Activated effector memory CD4-positive, alpha-beta T cell treated with anti-CD3 and anti-CD28 coated beads, Interleukin-2, amount 50 U/mL, for 16 hours (primary cell): ENCODE measurements at regions not wholly inside any gene's neighbourhood (a gene's known extent, or its start where the extent isn't known, plus 50 kb on each side); places are given as distances from the start of the nearest gene placed in this dataset.
"Not testable (repeated sequence)": the region's sequence is repeated elsewhere in the genome, so short reads cannot be mapped to it uniquely, and the experiment has no call there.

Source experiments
- DNase-seq: peaks from one replicate; pipeline ENCODE4 v3.0.0-alpha.2; 2020

GRCh38 chr12:14032191-14032590 lies 50.8 kb upstream of the GRIN2B start:
- DNase-seq = not testable (repeated sequence)

- no peak for DNase-seq
These were observed 62.4 kb upstream of the GRIN2B start for GRCh38 chr12:14043776-14044175.

GRCh38 chr12:14048941-14049545 lies 67.6 kb upstream of the GRIN2B start:
- no peak for DNase-seq

DNA sequence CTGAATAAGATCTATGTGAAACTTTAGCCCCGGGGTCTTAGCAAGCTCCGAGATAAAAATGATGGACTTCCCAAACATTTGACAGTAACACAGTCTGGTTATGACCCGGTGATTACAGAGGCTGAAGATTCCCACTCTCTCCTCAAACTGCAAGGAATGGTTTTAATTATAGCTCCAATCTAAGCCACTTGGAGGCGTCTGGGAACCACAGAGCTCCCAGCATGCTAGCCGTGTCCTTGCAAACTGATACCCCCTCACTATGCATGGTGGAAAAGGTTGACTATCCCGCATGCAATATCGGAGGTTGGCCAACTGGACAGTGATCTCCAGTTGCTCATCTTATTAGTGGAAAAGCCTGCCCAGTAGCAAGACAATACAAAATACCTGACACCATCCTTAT lies 76.5 kb upstream of the GRIN2B start:
- no peak for DNase-seq

DNA sequence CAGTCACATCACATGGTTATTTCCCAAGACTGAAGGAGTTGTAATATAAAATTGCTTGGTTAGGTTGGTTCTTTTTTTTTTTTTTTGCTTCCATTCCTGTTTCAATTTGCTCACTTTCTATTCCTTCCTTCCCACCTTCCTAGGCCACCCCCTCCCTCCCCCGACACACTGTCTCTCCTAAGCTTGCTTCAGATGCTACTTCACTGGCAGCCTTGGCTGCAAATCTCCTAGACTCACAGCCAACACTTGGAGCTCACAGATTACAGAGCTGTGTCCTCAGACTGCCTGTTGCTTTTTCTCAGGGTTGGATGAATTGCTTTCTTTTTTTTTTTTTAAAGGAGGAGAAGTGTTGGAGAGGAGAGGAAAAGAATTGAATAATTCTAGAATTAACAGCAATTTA lies 77.3 kb upstream of the GRIN2B start:
- DNase-seq = no peak

DNA sequence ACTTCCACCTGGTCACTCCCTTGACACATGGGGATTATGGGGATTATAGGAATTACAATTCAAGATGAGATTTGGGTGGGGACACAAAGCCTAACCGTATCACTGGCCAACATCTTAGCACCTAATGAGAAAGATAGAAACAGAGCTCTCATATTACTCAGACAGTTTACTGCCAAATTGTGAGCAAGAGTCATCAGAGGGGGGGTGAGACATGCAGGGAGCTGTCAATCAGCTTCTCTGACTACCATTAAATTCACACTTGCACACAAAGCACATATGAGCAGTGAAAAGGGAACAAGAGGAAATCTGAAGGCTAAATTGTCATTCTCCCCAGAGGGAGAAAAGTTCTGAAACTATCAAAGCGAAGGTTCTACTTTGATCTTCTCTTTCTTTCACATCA lies 78.1 kb upstream of the GRIN2B start:
- no peak for DNase-seq

DNA sequence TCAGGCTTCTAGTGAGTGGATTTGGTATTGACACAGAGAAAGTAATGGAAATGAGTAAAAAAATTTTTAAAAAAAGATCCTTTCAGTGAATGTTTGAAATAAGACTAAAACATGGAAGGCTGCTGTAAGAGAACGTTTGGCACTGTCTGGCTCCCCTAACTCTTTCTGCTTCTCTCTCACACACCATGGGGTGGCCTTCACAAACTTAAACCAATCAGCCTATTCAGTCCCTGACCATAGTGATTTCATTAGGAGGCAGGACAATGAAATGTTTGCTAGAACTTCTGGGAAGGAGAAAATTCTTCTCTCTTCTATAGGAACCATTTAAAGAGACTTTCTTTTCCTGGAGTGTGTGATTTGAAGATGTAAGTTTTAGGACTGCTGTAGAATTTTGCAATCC lies 84.2 kb upstream of the GRIN2B start:
- DNase-seq = no peak

DNA sequence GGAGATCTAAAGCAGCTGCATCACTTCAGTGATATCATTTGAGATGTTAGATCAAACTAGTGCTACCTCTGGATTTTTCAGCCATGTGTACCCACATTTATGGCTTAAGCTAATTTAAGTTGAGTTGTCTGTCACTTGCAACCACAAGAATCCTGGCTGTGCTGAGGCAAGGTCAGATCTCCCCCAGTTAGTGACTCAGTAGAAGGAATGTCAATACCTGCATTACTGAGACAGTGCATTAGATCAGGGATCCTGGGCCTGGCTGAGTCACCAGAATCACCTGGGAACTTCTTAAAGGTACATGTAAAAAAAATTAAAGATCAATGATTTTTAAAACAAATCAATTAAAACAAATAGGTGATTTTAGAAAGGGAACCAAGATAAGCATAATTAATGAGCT lies 84.6 kb upstream of the GRIN2B start:
- DNase-seq = no peak

DNA sequence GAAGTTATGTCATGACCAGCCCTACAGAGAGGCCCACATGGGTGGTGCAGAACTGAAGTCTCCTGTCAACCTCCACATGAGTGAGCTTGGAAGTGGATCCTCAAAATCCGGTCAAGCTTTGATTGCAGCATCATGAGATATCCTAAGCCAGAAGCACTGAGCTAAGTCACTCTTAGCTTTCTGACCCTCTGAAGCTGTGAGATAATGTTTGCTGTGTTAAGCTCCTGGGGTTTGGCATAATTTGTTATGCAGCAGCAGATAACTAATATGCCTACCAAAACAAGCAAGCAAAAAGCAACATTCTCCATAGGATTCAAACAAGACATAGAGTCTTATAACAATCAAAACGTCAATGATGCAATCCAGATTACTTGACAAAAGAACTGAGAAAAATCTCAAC lies 87.6 kb upstream of the GRIN2B start:
- no peak for DNase-seq

GRCh38 chr12:14071833-14072232 lies 90.4 kb upstream of the GRIN2B start:
- no peak for DNase-seq

- no peak for DNase-seq
These were observed 91.6 kb upstream of the GRIN2B start for GRCh38 chr12:14072987-14073386.

- no peak for DNase-seq
These were observed 94.5 kb upstream of the GRIN2B start for GRCh38 chr12:14075797-14076393.

- DNase-seq = no peak
These were observed 95.1 kb upstream of the GRIN2B start for GRCh38 chr12:14076538-14076937.

DNA sequence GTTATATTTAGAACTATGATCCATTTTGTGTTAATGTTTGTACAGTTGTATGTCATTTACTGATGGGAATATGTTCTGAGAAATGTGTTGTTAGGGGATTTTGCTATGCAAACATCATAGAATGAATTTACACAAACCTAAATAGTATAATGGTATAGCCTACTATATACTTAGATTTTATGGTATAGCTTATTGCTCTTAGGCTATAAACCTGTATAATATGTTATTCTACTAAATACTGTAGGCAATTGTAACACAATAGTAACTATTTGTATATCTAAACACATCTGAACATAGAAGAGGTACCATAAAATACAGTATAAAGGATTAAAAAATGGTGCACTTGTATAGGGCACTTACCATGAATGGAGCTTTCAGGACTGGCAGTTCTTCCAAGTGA lies 105.4 kb upstream of the GRIN2B start:
- DNase-seq = no peak

DNA sequence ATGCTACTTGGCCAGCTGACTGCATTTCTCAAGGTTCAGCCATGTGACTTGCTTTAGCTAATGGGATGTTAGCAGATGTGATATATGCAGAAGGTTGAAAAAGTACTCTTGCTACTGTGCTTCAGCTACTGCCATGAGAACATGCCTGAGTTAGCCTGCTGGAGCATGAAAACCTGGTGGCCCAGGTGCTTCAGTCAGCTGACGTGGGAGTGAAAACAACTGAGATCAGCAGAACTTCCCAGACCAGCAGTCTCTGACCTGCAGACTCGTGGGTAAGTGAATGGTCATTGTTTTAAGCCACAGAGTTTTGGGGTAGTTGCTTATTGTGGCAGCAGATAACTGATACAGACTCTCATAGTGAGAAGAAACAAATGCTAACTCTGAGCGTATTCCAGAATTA lies 118.6 kb upstream of the GRIN2B start:
- no peak for DNase-seq

- not testable (repeated sequence) for DNase-seq
These were observed 120.2 kb upstream of the GRIN2B start for GRCh38 chr12:14101556-14101955.

DNA sequence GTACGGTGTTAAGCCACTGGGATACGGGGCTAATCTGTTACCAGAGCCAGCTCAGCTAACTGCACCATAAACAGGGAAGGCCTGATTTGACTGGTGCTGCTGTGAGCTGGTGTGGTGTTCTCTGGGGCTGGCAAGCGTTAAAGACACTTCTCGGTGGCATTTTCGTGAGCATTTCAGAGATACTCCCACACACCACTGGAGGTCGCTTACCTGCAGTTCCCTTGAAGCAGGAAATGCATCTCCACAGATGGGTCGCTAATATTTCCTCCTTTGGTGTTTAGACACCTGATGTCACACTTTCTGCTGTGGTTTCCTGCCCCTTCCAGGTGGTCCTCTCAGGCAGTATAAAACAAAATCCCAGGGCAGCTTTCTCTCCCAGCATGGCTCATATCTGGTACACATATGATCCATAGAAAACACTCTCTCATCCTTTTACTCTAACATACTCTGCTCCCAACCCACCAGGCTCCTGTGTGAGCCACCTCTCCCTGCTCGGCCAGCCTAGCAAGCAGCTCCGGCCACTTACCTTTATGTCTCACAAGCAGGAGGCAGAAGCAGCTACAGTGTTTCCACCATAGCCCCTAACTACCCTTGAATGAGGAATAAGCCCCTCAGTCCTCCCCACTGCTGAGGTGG lies 129.9 kb upstream of the GRIN2B start:
- no peak for DNase-seq

DNA sequence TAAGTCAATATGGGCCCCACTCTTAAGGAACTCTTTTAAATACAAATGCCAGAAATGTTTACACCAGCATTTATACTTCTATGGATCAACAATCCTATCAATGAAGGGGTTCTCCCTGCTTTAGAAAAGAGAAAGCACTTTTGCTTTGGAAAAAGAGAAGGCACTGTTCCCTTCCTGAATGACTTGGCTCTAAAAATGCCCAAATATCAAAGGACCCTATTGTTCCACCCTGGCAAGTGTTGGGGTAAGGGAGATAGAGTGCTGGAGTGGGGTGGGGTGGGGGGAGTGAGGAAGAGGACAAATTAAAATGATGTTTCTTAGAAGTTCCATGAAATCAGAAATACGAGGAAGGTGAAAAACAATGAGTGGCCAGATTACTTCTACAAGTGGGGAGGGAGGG lies 131.6 kb upstream of the GRIN2B start:
- DNase-seq = no peak

- DNase-seq = no peak
These were observed 145.3 kb upstream of the GRIN2B start for GRCh38 chr12:14126692-14127091.

DNA sequence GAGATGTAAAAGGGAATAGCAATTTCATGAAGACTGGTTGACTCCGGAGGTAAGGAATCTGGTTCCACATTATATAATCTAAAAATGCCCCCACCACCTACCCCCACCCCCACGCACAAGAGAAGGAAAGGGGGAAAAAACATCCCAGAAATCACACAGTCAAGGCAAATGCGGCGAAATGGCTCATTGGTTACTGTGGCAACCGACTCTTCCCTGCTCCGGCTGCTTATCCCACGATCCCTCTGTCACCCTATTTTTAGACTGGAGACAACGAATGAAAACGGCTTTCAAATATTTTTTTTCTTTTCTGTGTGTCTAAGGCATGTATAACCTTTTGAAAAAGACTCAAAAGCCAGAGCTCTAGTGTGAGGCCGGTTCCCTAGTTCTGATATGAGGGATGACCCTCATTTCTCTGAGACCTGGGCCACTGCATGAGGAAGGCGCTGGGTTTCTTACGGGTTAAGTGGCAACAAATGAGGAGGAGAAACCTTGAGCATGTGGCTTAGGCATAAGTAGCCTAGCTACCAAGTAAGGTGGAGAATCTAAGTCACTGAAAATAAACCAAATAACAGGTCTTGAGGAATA lies 148.3 kb upstream of the GRIN2B start:
- DNase-seq = no peak

DNA sequence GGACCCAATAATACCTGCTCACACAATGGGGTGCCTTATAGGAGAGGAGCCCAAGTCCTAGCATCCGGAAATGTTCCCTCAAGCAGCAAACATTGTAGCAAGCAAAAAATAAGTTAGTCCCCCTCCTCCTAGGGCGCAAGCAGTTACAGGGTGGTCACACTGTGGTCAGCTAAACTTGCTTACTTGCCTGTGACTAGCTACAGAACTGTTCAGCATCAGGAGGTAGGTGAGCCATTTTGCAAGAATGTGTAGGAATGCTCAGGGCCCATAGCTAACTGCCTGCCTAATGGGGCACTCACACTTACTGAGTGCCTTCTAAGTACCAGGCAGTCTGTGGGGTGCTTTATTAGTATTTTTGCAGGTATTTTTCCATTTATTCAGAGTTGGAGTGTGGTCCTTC lies 154.6 kb upstream of the GRIN2B start:
- no peak for DNase-seq

DNA sequence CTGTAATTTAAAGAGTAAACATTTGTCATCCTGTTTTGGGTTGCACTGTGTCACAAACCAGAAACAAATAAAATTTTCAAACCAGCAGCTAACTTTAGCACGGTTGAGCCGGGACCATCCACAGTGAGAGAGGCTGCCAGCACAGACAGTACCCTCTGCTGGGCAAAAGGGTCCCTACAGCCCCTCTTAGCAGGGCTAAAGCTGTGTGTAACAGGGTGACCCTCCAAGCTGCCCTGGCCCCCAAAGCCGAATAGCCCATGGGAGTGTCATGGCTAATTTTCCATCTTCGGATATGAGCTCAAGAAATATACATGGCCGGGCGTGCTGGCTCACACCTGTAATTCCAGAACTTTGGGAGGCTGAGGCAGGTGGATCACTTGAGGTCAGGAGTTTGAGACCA lies 157.1 kb upstream of the GRIN2B start:
- DNase-seq = no peak

- DNase-seq = no peak
These were observed 167.3 kb upstream of the GRIN2B start for GRCh38 chr12:14148489-14149270.

GRCh38 chr12:14153803-14154202 lies 172.4 kb upstream of the GRIN2B start:
- no peak for DNase-seq
